ENCODE measurements at regions not wholly inside any gene's neighbourhood (a gene's known extent, or its start where the extent isn't known, plus 50 kb on each side); places are given as distances from the start of the nearest gene placed in this dataset.

- TF ChIP-seq MAX (IDR thresholded peaks at IDR 0.05; ENCODE audit: insufficient read depth, insufficient read length) (no peak), POLR2A (IDR thresholded peaks at IDR 0.05; ENCODE audit: low read depth, low read length) (no peak), CTCF (IDR thresholded peaks at IDR 0.05; ENCODE audit: extremely low read depth in 1 of 2, insufficient read depth in 1 of 2, low read depth in 1 of 2, low read length in 2 of 2) (no peak), EZH2 (IDR thresholded peaks at IDR 0.05; ENCODE audit: borderline replicate concordance, low read depth, low read length, severe bottlenecking) (no peak), FOS (IDR thresholded peaks at IDR 0.05; ENCODE audit: borderline replicate concordance, insufficient read depth, low read length) (no peak), MYC (IDR thresholded peaks at IDR 0.05; ENCODE audit: low read depth, low read length) (no peak)
Observed at GRCh38 chr4:1472911-1473518, 66.8 kb upstream of the NKX1-1 start.

Measured in endothelial cell of umbilical vein (primary cell).